NT2/D1 (cell line): ENCODE measurements at regions not wholly inside any gene's neighbourhood (a gene's known extent, or its start where the extent isn't known, plus 50 kb on each side); places are given as distances from the start of the nearest gene placed in this dataset.

Source experiments
- SUZ12 ChIP-seq: IDR thresholded peaks from 2 replicates; pipeline ENCODE4 v1.6.1; 2011; ENCODE audit not compliant: insufficient read length, insufficient read depth; ENCODE audit errors: extremely low read depth
- YY1 ChIP-seq: IDR thresholded peaks from 2 replicates; pipeline ENCODE4 v1.6.1; 2011; ENCODE audit not compliant: insufficient read length, insufficient read depth
- ZNF274 ChIP-seq: IDR thresholded peaks from 2 replicates; pipeline ENCODE4 v1.6.1; 2011; ENCODE audit warnings: mild to moderate bottlenecking, low read depth, low read length

GRCh38 chr2:161480123-161480522, 64.0 kb downstream of the TBR1 start:
- TF ChIP-seq YY1 (no peak), ZNF274 (no peak), SUZ12 (no peak)
